GM12891 (cell line): ENCODE measurements at regions not wholly inside any gene's neighbourhood (a gene's known extent, or its start where the extent isn't known, plus 50 kb on each side); places are given as distances from the start of the nearest gene placed in this dataset.

Source experiments
- PAX5 ChIP-seq: IDR thresholded peaks from 2 replicates; pipeline ENCODE4 v1.6.1; 2011; ENCODE audit warnings: low read length, moderate library complexity, mild to moderate bottlenecking; ENCODE audit not compliant: insufficient read depth, severe bottlenecking
- POLR2A ChIP-seq: IDR thresholded peaks from 2 replicates; pipeline ENCODE4 v1.6.1; 2011; ENCODE audit warnings: low read depth, low read length, control low read depth
- POLR2AphosphoS5 ChIP-seq: IDR thresholded peaks from 2 replicates; pipeline ENCODE4 v1.6.1; 2011; ENCODE audit warnings: low read depth, low read length, control low read depth
- POU2F2 ChIP-seq: IDR thresholded peaks from 2 replicates; pipeline ENCODE4 v1.6.1; 2011; ENCODE audit warnings: low read depth, mild to moderate bottlenecking, control low read depth, low read length, moderate library complexity
- SPI1 ChIP-seq: IDR thresholded peaks from 2 replicates; pipeline ENCODE4 v1.6.1; 2011; ENCODE audit warnings: low read depth, low read length, control low read depth
- TAF1 ChIP-seq: IDR thresholded peaks from 2 replicates; pipeline ENCODE4 v1.6.1; 2011; ENCODE audit warnings: low read depth, low read length, control low read depth

DNA sequence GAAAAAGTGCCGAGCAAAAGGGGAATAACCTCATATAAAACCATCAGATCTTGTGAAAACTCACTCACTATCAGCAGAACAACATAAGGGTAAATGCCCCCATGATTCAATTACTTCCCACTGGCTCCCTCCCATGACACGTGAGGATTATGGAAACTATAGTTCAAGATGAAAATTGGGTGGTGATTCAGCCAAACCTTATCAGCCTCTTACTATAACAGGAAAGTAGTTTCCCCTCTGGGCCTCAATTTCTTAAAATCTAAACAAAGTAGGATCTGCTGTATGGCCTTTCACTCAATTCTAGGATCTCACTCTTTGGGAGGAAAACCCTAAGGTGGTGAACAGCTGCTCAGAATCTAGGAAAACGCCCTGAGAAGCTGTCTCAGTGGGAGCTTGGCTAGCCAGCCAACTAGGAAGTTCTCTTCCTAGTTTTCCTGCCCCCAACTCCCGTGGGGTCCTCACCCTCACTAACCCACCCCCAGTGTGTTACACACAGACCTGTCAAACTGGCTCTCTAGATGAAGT is 1017.1 kb upstream of the HS3ST1 start:
- TF ChIP-seq TAF1 = no peak
- no peak for TF ChIP-seq SPI1
- no peak for TF ChIP-seq POLR2A
- no peak for TF ChIP-seq POLR2AphosphoS5
- no peak for TF ChIP-seq POU2F2
- TF ChIP-seq PAX5 = no peak
